HG02798 (cell line): ENCODE measurements at regions not wholly inside any gene's neighbourhood (a gene's known extent, or its start where the extent isn't known, plus 50 kb on each side); places are given as distances from the start of the nearest gene placed in this dataset.

Experiments
- ATAC-seq: cut with Tn5 transposase; IDR thresholded peaks from one replicate; pipeline ENCODE4 v1.9.1; 2021; ENCODE audit warnings: mild to moderate bottlenecking; ENCODE audit not compliant: unreplicated experiment, poor library complexity

DNA sequence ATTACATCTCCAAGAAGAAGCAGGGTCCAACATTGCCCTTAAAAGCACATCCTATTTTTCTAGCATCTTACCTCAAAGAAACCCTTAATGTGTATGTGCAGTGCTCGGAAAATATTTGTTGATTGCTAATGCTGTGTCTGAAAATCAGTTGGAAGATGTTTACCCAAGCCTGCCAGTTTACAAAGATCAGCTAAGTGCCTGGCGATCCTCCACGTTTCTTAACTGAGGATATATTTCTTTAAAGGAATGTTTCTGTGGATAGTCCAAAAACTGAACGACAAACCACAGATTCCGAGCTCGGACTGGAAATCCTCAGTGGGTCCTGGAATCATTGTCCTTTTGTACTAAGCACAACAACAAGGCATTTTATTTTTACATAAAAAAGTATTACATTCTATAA is 595.7 kb upstream of the ARID1B start:
- ATAC-seq: no peak

GRCh38 chr6:156175971-156176421 is 601.2 kb upstream of the ARID1B start:
- no peak for ATAC-seq

GRCh38 chr6:156175433-156175832 is 601.7 kb upstream of the ARID1B start:
- ATAC-seq: no peak

DNA sequence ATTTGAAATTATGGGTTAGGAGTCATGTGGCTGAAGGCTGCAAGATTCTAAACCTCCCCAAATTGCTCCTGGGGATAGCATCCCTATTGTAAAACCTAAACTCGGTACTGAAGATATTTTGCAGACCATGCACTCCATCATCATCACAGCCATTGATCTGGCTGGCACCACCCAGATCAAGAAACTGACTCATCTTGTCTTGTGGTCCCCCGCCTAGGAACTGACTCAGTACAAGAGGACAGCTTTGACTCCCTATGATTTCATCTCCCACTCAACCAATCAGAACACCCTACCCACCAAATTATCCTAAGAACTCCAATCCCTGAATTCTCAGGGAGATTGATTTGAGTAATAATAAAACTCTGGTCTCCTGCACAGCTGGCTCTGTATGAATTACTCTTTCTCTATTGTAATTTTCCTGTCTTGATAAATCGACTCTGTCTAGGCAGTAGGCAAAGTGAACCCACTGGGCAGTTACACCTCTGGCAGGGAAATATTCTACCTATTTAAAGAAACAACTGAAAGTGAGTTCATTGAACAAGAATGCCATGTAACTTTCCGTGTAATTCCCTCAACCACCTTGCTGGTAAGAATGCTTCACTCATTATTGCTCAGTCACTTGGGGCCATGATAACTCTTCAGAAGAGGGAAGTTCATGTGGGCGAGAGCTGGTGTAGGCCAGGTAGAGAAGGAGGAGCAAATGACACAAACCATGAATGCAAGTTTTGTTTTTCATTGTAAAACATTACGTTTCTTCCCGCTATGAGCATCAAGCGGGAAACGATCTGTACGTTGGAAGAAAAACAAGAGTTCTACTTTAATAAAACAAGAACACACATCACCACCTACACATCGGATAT is 602.9 kb upstream of the ARID1B start:
- ATAC-seq: no peak

DNA sequence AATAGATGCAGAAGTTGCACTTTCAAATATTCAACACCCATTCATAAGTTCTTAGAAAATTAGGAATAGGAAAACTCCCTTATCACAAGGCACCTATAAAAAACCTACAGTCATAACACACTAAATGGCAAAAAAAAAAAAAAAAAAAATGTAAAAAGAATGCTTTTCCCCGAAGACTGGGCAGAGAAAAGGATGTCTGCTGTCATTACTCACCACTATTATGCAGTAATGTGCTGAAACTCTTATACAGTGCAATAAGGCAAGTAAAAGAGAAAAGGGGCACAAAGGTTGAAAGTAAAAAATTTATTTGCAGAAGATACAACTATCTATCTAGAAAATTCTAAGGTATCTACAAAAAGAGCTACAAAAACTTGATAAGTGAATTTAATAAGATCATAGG is 607.8 kb upstream of the ARID1B start:
- no peak for ATAC-seq

- no peak for ATAC-seq
Observed at GRCh38 chr6:156167625-156168071, 609.5 kb upstream of the ARID1B start.

DNA sequence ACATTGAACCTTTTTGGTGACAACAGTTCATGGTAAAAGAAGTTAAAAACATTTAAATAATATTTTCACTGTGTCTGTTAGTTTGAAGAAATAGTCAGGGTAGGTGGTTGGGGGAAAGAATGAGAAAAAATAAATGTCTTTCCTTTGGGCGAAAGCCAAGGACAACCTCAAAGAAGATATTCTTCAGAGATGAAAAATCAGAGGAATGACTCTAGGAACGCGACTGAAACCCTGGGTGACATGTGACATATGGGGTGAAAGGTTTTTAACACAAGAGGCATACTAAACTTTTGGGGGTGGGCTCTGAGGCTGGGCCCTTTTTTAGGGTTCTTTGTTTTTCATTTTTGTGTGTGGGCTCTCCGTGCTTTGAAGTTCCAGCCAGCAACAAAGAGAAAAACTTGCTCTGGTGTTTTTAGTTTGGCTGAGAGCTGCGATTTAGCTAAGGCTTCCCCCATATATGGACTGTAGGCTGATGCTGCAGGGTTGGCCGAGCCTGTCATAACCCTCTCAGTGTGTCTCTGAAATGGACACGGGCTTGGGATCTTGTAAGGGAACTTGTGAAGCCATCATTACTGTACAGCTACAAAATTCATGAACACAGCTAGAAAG is 610.1 kb upstream of the ARID1B start:
- ATAC-seq: no peak

GRCh38 chr6:156166093-156166492 is 611.1 kb upstream of the ARID1B start:
- no peak for ATAC-seq

DNA sequence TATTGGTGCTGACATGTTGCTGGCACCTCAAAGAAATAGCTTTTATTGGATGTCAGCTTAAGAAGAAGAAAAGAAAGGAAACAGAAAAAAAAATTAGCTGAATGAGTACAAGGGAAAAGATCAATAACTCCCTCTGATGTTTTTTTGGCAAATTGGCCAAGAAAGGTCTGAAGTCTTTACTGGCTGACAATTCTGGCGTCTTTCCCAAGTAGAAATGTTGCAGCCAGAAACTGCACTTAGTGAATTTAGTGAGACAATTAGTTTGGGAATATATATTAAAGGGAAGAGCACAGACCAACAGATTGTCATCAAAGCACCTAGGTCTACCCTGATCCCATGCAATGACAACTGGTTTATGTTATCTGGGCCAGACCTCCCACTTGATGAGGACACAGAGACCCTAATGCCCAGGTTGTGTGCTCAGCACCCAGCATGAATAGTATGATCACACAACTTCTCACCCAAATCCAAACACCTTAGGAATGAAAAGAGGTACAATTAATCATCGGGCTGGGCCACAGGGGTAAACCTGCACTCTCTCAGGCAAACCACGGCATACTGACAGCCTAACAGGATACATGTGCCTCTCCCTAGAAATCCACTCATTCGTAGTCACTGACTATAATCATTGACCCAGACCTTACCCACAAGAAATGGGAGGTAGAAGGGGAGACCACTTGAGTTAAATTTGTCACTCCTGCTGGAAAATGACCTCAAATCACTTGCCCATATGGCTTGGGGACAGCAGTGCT is 612.3 kb upstream of the ARID1B start:
- no peak for ATAC-seq

DNA sequence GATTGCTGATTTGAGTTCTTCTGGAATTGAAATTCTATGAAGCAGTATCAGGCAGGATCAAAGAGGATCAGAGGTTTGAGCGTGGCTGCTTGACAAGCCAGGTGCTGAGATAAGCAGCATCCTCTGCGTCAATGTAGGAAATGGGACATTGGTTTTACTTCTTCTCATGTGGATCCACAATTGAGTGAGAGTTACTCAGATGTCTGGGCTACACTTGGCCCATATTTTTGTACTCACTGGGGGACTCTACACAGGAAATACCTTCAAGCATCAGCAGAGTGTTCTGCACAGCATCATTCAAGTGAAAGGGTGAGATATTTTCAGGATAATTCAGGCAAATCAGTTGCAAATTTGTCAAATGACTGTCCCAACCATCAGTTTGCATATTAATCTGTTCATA is 613.9 kb upstream of the ARID1B start:
- no peak for ATAC-seq

GRCh38 chr6:156161471-156161870 is 615.7 kb upstream of the ARID1B start:
- no peak for ATAC-seq

GRCh38 chr6:156160795-156161165 is 616.4 kb upstream of the ARID1B start:
- no peak for ATAC-seq

- no peak for ATAC-seq
Observed at GRCh38 chr6:156160007-156160794, 617.0 kb upstream of the ARID1B start.

- ATAC-seq: no peak
Observed at GRCh38 chr6:156154896-156155295, 622.3 kb upstream of the ARID1B start.

DNA sequence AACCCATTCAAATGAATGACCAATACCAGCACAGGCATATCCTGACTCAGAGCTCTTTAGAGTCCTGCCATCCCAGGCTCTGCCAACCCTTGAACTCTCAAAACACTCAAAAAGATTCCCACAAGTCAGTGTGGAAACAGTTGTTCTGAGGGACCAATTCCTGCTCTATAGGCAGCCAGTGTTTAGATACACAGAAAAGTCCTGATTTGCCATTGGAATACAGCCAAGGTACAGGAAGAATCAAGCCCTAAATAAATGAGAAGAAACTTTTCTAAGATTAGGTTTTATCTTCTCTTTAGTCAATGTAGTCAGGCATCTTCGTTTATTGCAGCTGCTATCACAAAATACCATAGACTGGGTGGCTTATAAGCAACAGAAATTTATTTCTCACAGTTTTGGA is 626.8 kb upstream of the ARID1B start:
- no peak for ATAC-seq

DNA sequence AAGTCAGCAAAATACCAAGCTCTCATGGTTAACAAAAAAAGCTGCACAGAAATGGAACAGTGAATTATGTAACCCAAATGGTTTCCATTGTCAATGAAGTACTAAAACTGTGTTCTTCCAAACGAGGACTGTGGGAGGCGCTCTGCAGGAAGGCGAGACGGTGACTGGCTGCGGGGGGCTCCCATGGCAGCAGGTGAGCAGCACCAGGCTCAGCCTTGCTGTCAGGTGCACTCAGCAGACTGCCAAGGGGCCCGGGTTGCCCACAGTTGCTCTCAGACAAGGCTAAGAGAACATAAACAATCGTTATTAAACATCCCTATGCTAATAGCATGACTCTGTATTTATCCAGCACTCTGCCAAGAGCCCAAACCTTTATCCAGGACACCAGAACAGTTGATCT is 630.3 kb upstream of the ARID1B start:
- no peak for ATAC-seq

- ATAC-seq: peak; percentile 59
Observed at GRCh38 chr6:156131221-156131903, 645.8 kb upstream of the ARID1B start.

DNA sequence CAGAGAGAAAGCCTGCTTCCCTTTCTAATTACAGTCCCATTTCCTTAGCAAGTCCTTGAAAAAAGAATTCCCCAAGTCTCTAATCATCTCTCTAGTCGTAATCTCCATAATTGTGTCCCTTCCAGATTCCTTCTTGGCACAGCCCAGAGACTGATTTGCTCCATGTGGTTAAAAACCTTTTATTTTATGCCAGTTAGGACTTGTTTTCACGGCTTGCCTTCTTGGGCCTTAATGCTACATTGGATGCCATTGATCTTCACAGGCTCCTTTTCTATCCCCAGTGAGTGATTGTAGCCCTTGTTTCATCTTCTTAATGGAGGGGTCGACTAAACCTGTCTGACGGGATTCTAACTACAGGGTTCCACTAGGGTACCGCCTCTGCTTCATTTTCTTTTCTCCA is 650.6 kb upstream of the ARID1B start:
- no peak for ATAC-seq

- no peak for ATAC-seq
Observed at GRCh38 chr6:156125844-156126243, 651.3 kb upstream of the ARID1B start.

GRCh38 chr6:156123731-156124130 is 653.4 kb upstream of the ARID1B start:
- ATAC-seq: no peak
